GM23338 (cell line): ENCODE measurements at regions not wholly inside any gene's neighbourhood (a gene's known extent, or its start where the extent isn't known, plus 50 kb on each side); places are given as distances from the start of the nearest gene placed in this dataset.
"Not testable (repeated sequence)": the region's sequence is repeated elsewhere in the genome, so short reads cannot be mapped to it uniquely, and the experiment has no call there.

Source experiments
- CREB1 ChIP-seq: fragments of 250-450 bp; sonication (Bioruptor Pico); IDR thresholded peaks from 2 replicates; pipeline ENCODE4 v1.5.0; 2020; ENCODE audit warnings: low read depth, mild to moderate bottlenecking, moderate library complexity
- CTCF ChIP-seq, 2 experiments: fragments of 200-600 bp in 1 of 2; sonication (generic) in 1 of 2; conservative IDR thresholded peaks; 2 replicates each; pipeline versions ENCODE4 v1.5.1 to v1.6.1; 2016 to 2017; ENCODE audit warnings: antibody characterized with exemption in 2 of 2, low read depth in 2 of 2, mild to moderate bottlenecking in 2 of 2, moderate library complexity in 1 of 2
- ETS1 ChIP-seq: IDR thresholded peaks from 2 replicates; pipeline ENCODE4 v1.6.1; 2016; ENCODE audit warnings: antibody characterized with exemption
- EZH2 ChIP-seq: fragments of 200-600 bp; sonication (generic); IDR thresholded peaks from one replicate; pipeline ENCODE4 v1.8.0; 2017; ENCODE audit warnings: antibody characterized with exemption, mild to moderate bottlenecking, low read depth; ENCODE audit not compliant: unreplicated experiment
- EZH2phosphoT487 ChIP-seq: fragments of 200-600 bp; sonication (generic); IDR thresholded peaks from one replicate; pipeline ENCODE4 v1.8.1; 2018; ENCODE audit warnings: antibody characterized with exemption; ENCODE audit not compliant: unreplicated experiment
- POLR2AphosphoS5 ChIP-seq: IDR thresholded peaks from 2 replicates; pipeline ENCODE4 v1.6.1; 2016; ENCODE audit warnings: antibody characterized with exemption, low read depth
- STAT1 ChIP-seq: IDR thresholded peaks from one replicate; pipeline ENCODE4 v1.6.1; 2016; ENCODE audit warnings: antibody characterized with exemption; ENCODE audit not compliant: unreplicated experiment
- ZNF331 ChIP-seq: fragments of 250-450 bp; sonication (Bioruptor Pico); IDR thresholded peaks from 2 replicates; pipeline ENCODE4 v1.5.0; 2020; ENCODE audit warnings: low read depth, mild to moderate bottlenecking, moderate library complexity

GRCh38 chr17:21772991-21773713 lies 80.8 kb downstream of the KCNJ18 start:
- TF ChIP-seq CTCF (conservative IDR thresholded peaks at IDR 0.05; ENCODE audit: low read depth in 2 of 2); EZH2; CREB1; POLR2AphosphoS5; ZNF331; EZH2phosphoT487; STAT1; ETS1: not testable (repeated sequence)
